HG03135 (cell line): ENCODE measurements at regions not wholly inside any gene's neighbourhood (a gene's known extent, or its start where the extent isn't known, plus 50 kb on each side); places are given as distances from the start of the nearest gene placed in this dataset.
"Not testable (repeated sequence)": the region's sequence is repeated elsewhere in the genome, so short reads cannot be mapped to it uniquely, and the experiment has no call there.

ENCODE experiments used
- ATAC-seq: cut with Tn5 transposase; IDR thresholded peaks from one replicate; pipeline ENCODE4 v1.9.1; 2021; ENCODE audit warnings: mild to moderate bottlenecking, moderate library complexity; ENCODE audit not compliant: unreplicated experiment

- no peak for ATAC-seq
These were observed 126.7 kb upstream of the SHB start for GRCh38 chr9:38195737-38196161.

DNA sequence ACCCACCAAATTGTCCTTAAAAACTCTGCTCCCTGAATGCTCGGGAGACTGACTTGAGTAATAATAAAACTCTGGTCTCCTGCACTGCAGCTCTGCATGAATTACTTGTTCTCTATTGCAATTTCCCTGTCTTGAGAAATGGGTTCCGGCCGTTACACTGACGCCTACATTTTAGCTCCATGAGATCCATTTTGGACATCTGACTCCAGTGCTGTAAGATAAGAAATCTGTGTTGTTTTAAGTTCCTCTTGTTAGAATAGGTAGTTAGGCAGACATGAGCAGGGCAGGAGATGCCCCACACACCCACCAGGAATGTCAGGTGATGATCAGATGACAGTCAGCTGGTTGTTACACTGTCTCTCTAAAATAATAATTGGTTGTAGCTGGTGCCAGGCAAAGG lies 125.8 kb upstream of the SHB start:
- ATAC-seq = no peak

- no peak for ATAC-seq
These were observed 123.8 kb upstream of the SHB start for GRCh38 chr9:38192731-38193265.

DNA sequence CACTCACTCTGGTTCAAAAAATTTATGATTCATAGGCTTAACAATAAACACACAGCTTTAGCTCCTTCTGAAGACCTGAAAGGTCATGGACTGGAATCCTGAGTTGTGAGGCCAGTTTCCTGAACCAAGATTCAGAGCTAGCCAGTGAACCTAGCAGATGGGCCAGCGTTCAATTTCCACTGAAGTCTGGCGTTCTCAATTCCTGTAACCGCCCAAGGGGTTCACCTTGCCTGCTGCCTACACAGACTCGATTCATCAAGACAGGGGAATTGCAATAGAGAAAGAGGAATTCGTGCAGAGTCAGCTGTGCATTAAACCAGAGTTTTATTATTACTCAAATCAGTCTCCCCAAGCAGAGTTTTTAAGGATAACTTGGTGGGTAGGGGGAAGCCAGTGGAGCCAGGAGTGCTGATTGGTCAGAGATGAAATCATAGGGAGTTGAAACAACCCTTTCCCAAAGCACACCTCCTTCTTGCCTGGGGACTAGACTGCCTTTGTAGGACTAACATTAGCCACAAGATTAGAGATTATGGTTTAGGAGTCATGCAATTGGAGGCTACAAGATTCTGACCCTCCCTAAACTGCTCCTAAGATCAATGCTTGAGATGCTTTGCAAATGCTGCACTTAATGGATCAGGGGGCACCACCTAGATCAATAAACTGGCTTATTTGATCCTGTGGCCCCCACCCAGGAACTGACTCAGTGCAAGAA lies 117.5 kb upstream of the SHB start:
- no peak for ATAC-seq

GRCh38 chr9:38185647-38186403 lies 116.8 kb upstream of the SHB start:
- no peak for ATAC-seq

GRCh38 chr9:38183994-38184568 lies 115.1 kb upstream of the SHB start:
- ATAC-seq = no peak

DNA sequence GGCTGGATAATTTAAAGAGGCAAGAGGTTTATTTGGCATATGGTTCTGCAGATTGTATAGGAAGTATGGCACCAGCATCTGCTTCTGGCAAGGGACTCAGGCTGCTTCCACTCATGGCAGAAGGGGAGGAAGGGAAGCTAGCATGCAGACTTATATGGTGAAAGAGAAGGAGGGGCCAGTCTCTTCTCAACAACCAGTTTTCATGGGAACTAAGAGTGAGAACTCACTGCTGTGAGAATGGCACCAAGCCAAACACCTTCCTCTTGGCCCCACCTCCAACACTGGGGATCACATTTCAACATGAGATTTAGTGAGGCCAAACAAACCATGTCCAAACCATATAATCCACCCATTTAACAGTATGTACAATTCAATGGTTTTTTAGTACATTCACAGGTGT lies 113.3 kb upstream of the SHB start:
- no peak for ATAC-seq

GRCh38 chr9:38181866-38182265 lies 112.8 kb upstream of the SHB start:
- ATAC-seq = no peak

- no peak for ATAC-seq
These were observed 112.2 kb upstream of the SHB start for GRCh38 chr9:38181232-38181631.

- ATAC-seq = no peak
These were observed 111.6 kb upstream of the SHB start for GRCh38 chr9:38180656-38181055.

GRCh38 chr9:38179965-38180364 lies 110.9 kb upstream of the SHB start:
- ATAC-seq = no peak

GRCh38 chr9:38178237-38178636 lies 109.2 kb upstream of the SHB start:
- ATAC-seq = no peak

GRCh38 chr9:38177680-38178079 lies 108.7 kb upstream of the SHB start:
- ATAC-seq = no peak

DNA sequence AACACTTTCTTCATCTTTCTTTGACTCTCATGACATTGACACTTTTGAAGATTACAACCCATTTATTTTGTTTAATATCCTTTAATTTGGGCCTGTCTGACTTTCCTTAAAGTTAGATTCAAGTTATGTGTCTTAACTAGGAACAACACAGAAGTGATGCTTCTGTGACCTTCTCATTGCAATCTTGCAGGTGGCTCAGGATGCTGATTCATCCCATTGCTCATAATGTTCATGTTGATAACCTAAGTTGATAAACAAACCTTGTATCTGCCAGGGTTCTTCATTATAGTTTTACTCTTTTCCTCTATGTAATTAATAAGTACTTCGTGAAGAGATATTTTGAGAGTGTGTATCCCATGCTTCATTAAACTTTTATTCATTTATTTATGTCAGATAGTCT lies 107.2 kb upstream of the SHB start:
- no peak for ATAC-seq

DNA sequence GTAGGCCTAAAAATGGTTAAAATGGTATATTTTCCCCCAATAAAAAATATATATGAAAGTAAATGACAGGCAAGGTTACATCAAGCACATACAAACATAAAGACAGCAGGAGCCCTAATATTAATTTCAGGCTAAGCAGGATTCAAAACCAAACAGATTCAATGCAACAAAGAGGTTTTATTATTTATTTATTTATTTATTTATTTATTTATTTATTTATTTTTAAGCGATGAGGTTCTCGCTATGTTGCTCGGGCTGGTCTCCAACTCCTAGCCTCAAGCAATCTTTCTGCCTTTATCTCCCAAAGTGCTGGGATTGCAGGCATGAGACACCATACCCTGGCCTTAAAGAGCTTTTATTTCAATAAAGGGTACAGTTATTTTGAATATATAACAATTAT lies 106.4 kb upstream of the SHB start:
- ATAC-seq = no peak

DNA sequence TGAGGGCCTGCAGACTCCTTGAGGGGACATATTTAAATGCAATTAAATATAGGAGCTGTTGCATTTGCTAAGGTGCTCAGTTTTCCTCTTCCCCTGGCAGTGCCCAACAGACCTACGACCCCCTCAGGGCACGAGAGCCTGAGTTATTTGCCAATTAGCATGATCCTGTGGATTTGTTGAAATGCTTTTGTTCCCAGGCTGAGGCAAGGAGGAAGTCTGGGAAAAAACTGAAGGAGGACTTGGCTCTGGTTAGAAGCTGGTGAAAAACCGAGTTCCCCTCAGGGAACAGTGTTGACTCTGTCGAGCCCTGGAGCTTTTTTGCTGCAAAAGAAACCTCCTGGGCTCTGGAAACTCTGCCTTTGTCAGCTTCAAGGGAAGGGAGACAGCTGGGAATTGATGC lies 103.6 kb upstream of the SHB start:
- no peak for ATAC-seq

DNA sequence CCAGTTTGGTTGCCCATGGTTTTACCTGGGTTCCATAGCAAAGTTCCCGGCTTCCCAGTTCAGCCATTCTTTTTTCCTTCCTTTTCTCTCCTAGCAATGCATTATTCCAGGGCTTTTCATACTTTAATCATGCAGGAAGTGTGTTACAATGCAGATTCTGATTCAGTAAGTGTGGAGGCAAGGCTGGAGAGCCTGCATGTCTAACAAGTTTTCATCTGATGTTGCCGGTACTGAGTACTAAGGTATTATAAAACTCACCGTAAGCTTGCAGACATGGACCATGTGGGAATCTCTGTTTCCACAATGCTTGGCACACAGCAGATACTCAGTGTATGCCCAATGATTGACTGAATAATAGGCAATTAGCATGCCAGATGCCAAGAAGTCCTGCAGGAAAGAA lies 102.9 kb upstream of the SHB start:
- ATAC-seq = no peak

DNA sequence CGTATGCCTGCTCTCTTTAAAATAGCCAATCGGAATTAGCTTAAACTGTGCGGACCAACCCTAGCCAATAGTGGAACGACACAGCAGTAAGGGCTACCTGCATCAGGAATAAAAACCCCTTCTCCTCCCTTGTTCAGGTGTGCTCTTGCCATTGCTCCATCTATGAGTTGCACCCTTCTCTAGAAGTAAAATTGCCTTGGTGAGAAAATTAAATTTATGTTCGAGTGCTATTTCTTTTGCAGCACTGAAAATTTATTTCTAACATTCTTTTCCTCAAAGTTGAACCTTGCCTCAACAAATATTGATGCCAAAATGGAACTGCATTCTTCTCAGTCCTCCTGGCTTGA lies 102.5 kb upstream of the SHB start:
- no peak for ATAC-seq

- ATAC-seq = not testable (repeated sequence)
These were observed 101.9 kb upstream of the SHB start for GRCh38 chr9:38170763-38171537.

DNA sequence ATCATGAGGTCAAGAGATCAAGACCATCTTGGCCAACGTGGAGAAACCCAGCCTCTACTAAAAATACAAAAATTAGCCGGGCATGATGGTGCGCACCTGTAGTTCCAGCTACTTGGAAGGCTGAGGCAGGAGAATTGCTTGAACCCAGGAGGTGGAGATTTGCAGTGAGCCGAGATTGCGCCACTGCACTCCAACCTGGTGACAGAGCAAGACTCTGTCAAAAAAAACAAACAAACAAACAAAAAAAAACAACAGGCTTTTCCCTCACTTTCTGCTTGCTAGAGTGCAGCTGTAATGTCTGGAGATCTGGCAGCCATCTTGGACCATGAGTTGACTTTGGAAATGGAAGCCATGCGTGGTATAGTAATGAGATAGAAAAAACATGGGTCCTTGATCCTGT lies 101.1 kb upstream of the SHB start:
- ATAC-seq = not testable (repeated sequence)

- ATAC-seq = no peak
These were observed 97.5 kb upstream of the SHB start for GRCh38 chr9:38166501-38166900.
